Hepatocyte (in vitro differentiated cells): ENCODE measurements at regions not wholly inside any gene's neighbourhood (a gene's known extent, or its start where the extent isn't known, plus 50 kb on each side); places are given as distances from the start of the nearest gene placed in this dataset.

Experiments used
- DNase-seq: peaks from one replicate; pipeline ENCODE4 v3.0.0-alpha.2; 2016; ENCODE audit warnings: low spot score
- H2AFZ ChIP-seq: fragments of 200-600 bp; sonication (generic); 2 replicates; pipeline ENCODE4 v1.6.0; 2016; ENCODE audit warnings: antibody characterized with exemption, mild to moderate bottlenecking
- H3K27ac ChIP-seq: fragments of 200-600 bp; sonication (generic); 2 replicates; pipeline ENCODE4 v1.5.1; 2016; ENCODE audit warnings: mild to moderate bottlenecking
- H3K27me3 ChIP-seq: fragments of 200-600 bp; sonication (generic); 2 replicates; pipeline ENCODE4 v1.6.1; 2016
- H3K36me3 ChIP-seq: fragments of 200-600 bp; sonication (generic); replicated peaks from 2 replicates; pipeline ENCODE4 v1.5.1; 2016; ENCODE audit warnings: low read depth; ENCODE audit not compliant: insufficient read depth
- H3K4me1 ChIP-seq: fragments of 200-600 bp; sonication (generic); 2 replicates; pipeline ENCODE4 v1.5.1; 2016; ENCODE audit warnings: mild to moderate bottlenecking, moderate library complexity; ENCODE audit not compliant: insufficient read depth
- H3K4me2 ChIP-seq: fragments of 200-600 bp; sonication (generic); 2 replicates; pipeline ENCODE4 v1.6.0; 2016
- H3K4me3 ChIP-seq: fragments of 200-600 bp; sonication (generic); 2 replicates; pipeline ENCODE4 v1.5.1; 2016; ENCODE audit warnings: mild to moderate bottlenecking
- H3K79me2 ChIP-seq: fragments of 200-600 bp; sonication (generic); 2 replicates; pipeline ENCODE4 v1.6.0; 2017; ENCODE audit warnings: mild to moderate bottlenecking
- H3K9me2 ChIP-seq: fragments of 200-600 bp; sonication (generic); replicated peaks from 2 replicates; pipeline ENCODE4 v1.6.0; 2017; ENCODE audit warnings: mild to moderate bottlenecking; ENCODE audit not compliant: insufficient read depth
- H3K9me3 ChIP-seq: fragments of 200-600 bp; sonication (generic); 2 replicates; pipeline ENCODE4 v1.5.1; 2016; ENCODE audit warnings: low read depth, mild to moderate bottlenecking
- H4K20me1 ChIP-seq: fragments of 200-600 bp; sonication (generic); 2 replicates; pipeline ENCODE4 v1.6.0; 2016; ENCODE audit warnings: mild to moderate bottlenecking; ENCODE audit not compliant: insufficient read depth, poor library complexity, severe bottlenecking
- EZH2 ChIP-seq: fragments of 200-600 bp; sonication (generic); IDR thresholded peaks from 2 replicates; pipeline ENCODE4 v1.6.1; 2016; ENCODE audit warnings: antibody characterized with exemption, mild to moderate bottlenecking, borderline replicate concordance
- EZH2phosphoT487 ChIP-seq: fragments of 200-600 bp; sonication (generic); IDR thresholded peaks from one replicate; pipeline ENCODE4 v1.6.1; 2018; ENCODE audit warnings: antibody characterized with exemption, mild to moderate bottlenecking, low read depth, moderate library complexity; ENCODE audit not compliant: unreplicated experiment, severe bottlenecking
- WGBS: methylation state at CpG from one replicate; pipeline ENCODE4 v1.1.6; 2016; ENCODE audit warnings: low lambda C conversion rate; ENCODE audit errors: missing lambda C conversion rate; 5-methylcytosine and 5-hydroxymethylcytosine counted together
- TF ChIP-seq, protein P1 (sequence below): fragments of 200-600 bp; sonication (generic); IDR thresholded peaks from 2 replicates; pipeline ENCODE4 v1.5.1; 2016; ENCODE audit warnings: antibody characterized with exemption, mild to moderate bottlenecking; ENCODE audit not compliant: poor library complexity

- no peaks in the 10 kb centered on the region for H3K27me3 ChIP-seq
- WGBS = 90% methylated on average over 6 of the region's 6 CpGs
- DNase-seq = no peak
Observed at GRCh38 chr6:3533981-3534380, 77.1 kb upstream of the SLC22A23 start.

GRCh38 chr6:3532296-3532916 lies 75.6 kb upstream of the SLC22A23 start:
- Histone ChIP-seq H3K27ac (no peak overlapping the region), H2AFZ (no peak overlapping the region), H3K9me3 (no peaks in the 10 kb centered on the region), H3K27me3 (no peaks in the 10 kb centered on the region), H3K79me2 (no peaks in the 10 kb centered on the region), H3K4me3 (no peak overlapping the region), H3K4me1 (no peaks in the 10 kb centered on the region), H3K4me2 (no peak overlapping the region), H4K20me1 (no peaks in the 10 kb centered on the region), H3K9me2 (no peaks in the 10 kb centered on the region), H3K36me3 (no peaks in the 10 kb centered on the region)
- no peak for DNase-seq
- WGBS = 75% methylated on average over 5 of the region's 5 CpGs
- TF ChIP-seq EZH2phosphoT487 = no peak
- no peak for TF ChIP-seq EZH2
- TF ChIP-seq, protein P1, sequence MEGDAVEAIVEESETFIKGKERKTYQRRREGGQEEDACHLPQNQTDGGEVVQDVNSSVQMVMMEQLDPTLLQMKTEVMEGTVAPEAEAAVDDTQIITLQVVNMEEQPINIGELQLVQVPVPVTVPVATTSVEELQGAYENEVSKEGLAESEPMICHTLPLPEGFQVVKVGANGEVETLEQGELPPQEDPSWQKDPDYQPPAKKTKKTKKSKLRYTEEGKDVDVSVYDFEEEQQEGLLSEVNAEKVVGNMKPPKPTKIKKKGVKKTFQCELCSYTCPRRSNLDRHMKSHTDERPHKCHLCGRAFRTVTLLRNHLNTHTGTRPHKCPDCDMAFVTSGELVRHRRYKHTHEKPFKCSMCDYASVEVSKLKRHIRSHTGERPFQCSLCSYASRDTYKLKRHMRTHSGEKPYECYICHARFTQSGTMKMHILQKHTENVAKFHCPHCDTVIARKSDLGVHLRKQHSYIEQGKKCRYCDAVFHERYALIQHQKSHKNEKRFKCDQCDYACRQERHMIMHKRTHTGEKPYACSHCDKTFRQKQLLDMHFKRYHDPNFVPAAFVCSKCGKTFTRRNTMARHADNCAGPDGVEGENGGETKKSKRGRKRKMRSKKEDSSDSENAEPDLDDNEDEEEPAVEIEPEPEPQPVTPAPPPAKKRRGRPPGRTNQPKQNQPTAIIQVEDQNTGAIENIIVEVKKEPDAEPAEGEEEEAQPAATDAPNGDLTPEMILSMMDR = no peak

More at GRCh38 chr6:3533981-3534380, 77.1 kb upstream of the SLC22A23 start:
- Histone ChIP-seq H3K4me1 (no peaks in the 10 kb centered on the region), H3K4me3 (no peak overlapping the region), H3K36me3 (no peaks in the 10 kb centered on the region), H4K20me1 (no peaks in the 10 kb centered on the region), H3K27ac (no peak overlapping the region), H3K4me2 (no peak overlapping the region), H2AFZ (no peak overlapping the region), H3K9me3 (no peaks in the 10 kb centered on the region), H3K79me2 (no peaks in the 10 kb centered on the region), H3K9me2 (no peaks in the 10 kb centered on the region)
- TF ChIP-seq, protein P1 = no peak
- TF ChIP-seq EZH2 = no peak
- TF ChIP-seq EZH2phosphoT487 = no peak

DNA sequence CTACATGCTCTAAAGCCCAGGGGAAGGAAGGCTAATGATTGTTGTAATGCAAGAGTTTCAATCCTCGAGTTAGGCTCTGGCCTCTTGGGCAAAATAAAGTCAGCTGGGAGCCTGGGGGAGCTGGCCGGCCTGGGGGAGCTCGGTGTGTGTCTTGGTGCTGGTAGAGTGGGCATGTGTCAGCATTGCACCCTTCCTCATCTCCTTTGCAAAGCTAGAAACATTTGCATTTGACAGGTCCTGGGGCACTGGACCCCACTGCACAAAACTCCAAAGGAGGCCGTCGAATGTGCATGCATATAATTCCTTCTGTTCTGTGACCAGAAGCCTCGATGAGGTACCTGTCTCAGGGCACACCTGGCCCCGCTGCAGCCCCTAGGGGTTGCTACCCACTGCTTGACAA lies 74.6 kb upstream of the SLC22A23 start:
- Histone ChIP-seq H3K4me1 (no peaks in the 10 kb centered on the region), H3K27ac (no peak overlapping the region), H2AFZ (no peak overlapping the region), H3K36me3 (no peaks in the 10 kb centered on the region), H3K4me3 (no peak overlapping the region), H3K9me2 (no peaks in the 10 kb centered on the region), H3K9me3 (no peaks in the 10 kb centered on the region), H3K27me3 (no peaks in the 10 kb centered on the region), H3K4me2 (no peak overlapping the region), H3K79me2 (no peaks in the 10 kb centered on the region), H4K20me1 (no peaks in the 10 kb centered on the region)
- DNase-seq = no peak
- 92% methylated on average over 7 of the region's 7 CpGs for WGBS
- TF ChIP-seq, protein P1 = no peak
- TF ChIP-seq EZH2phosphoT487 (no peak), EZH2 (no peak)

DNA sequence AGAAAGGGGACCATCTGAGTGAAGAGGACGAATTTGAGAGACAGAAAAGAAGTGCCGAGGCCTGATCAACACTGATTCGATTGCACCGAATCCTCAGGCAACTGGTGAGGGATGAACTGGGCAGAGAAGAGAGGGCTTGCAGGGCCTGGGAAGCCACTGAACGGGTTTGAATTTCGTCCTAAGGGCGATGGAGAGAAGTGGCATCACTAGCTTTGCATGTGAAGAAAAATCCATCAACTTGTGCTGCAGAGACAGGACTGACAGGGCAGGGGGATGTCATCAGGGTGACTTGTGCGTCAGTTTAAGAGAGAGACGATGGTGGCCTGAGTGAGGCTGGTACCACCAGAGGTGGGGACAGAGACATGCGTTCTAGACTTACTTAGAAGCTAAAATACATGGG lies 73.7 kb upstream of the SLC22A23 start:
- TF ChIP-seq EZH2phosphoT487 (no peak), EZH2 (no peak)
- TF ChIP-seq, protein P1 = no peak
- H3K4me2 ChIP-seq = no peak overlapping the region
- DNase-seq = no peak

More for the DNA sequence above, 73.7 kb upstream of the SLC22A23 start:
- H3K9me2 ChIP-seq = no peaks in the 10 kb centered on the region
- no peaks in the 10 kb centered on the region for H3K36me3 ChIP-seq
- 90% methylated on average over 10 of the region's 10 CpGs for WGBS
- H4K20me1 ChIP-seq = no peaks in the 10 kb centered on the region
- no peak overlapping the region for H2AFZ ChIP-seq
- H3K27ac ChIP-seq = no peak overlapping the region
- H3K4me3 ChIP-seq = no peak overlapping the region
- H3K27me3 ChIP-seq = no peaks in the 10 kb centered on the region
- H3K9me3 ChIP-seq = no peaks in the 10 kb centered on the region
- H3K4me1 ChIP-seq = no peaks in the 10 kb centered on the region
- no peaks in the 10 kb centered on the region for H3K79me2 ChIP-seq
